DND-41 (cell line): ENCODE measurements at regions not wholly inside any gene's neighbourhood (a gene's known extent, or its start where the extent isn't known, plus 50 kb on each side); places are given as distances from the start of the nearest gene placed in this dataset.
"Not testable (repeated sequence)": the region's sequence is repeated elsewhere in the genome, so short reads cannot be mapped to it uniquely, and the experiment has no call there.

Source experiments
- ATAC-seq: fragments of 200-7000 bp; cut with Tn5 transposase; 3 replicates; pipeline ENCODE4 v1.9.1; 2021; ENCODE audit warnings: low read depth; ENCODE audit not compliant: insufficient read depth
- DNase-seq: peaks from one replicate; pipeline ENCODE4 v3.0.0-alpha.2; 2020
- H2AFZ ChIP-seq: 2 replicates; pipeline ENCODE4 v1.6.0; 2012; ENCODE audit warnings: low read depth, low read length
- H3K27ac ChIP-seq: 2 replicates; pipeline ENCODE4 v1.5.1; 2012; ENCODE audit warnings: low read length, inconsistent platforms
- H3K27me3 ChIP-seq: fragments of 200-600 bp; sonication (generic); 2 replicates; pipeline ENCODE4 v1.6.0; 2012; ENCODE audit warnings: low read length, mild to moderate bottlenecking, inconsistent platforms; ENCODE audit not compliant: insufficient read depth, poor library complexity
- H3K36me3 ChIP-seq: 2 replicates; pipeline ENCODE4 v1.5.1; 2012; ENCODE audit warnings: low read length, inconsistent platforms; ENCODE audit not compliant: insufficient read depth
- H3K4me1 ChIP-seq: 2 replicates; pipeline ENCODE4 v1.5.1; 2012; ENCODE audit warnings: mild to moderate bottlenecking, low read length; ENCODE audit not compliant: insufficient read depth
- H3K4me2 ChIP-seq: 2 replicates; pipeline ENCODE4 v1.6.0; 2012; ENCODE audit warnings: mild to moderate bottlenecking, moderate library complexity, low read length, inconsistent platforms; ENCODE audit not compliant: insufficient read depth
- H3K4me3 ChIP-seq, 2 experiments: fragments of 200-600 bp in 1 of 2; shearing (Covaris generic) in 1 of 2; 2 replicates each; pipeline ENCODE4 v1.5.1; 2012 to 2016; ENCODE audit warnings: inconsistent platforms in 2 of 2, low read length in 2 of 2, mild to moderate bottlenecking in 2 of 2, low read depth in 1 of 2, moderate library complexity in 1 of 2
- H3K79me2 ChIP-seq: 2 replicates; pipeline ENCODE4 v1.6.0; 2012; ENCODE audit warnings: low read length, inconsistent platforms; ENCODE audit not compliant: insufficient read depth
- H3K9ac ChIP-seq: 2 replicates; pipeline ENCODE4 v1.6.0; 2012; ENCODE audit warnings: low read depth, mild to moderate bottlenecking, inconsistent platforms, low read length, moderate library complexity
- H3K9me3 ChIP-seq: 2 replicates; pipeline ENCODE4 v1.5.1; 2012; ENCODE audit warnings: low read length, moderate library complexity, mild to moderate bottlenecking, inconsistent platforms; ENCODE audit not compliant: insufficient read depth, severe bottlenecking
- H4K20me1 ChIP-seq: 2 replicates; pipeline ENCODE4 v1.6.0; 2012; ENCODE audit warnings: low read length; ENCODE audit not compliant: insufficient read depth
- CTCF ChIP-seq: IDR thresholded peaks from 2 replicates; pipeline ENCODE4 v1.5.1; 2012; ENCODE audit warnings: borderline replicate concordance, low read length, moderate library complexity, mild to moderate bottlenecking; ENCODE audit not compliant: poor library complexity, severe bottlenecking; ENCODE audit errors: extremely low read depth
- EZH2 ChIP-seq: IDR thresholded peaks from 3 replicates; pipeline ENCODE4 v1.6.1; 2012; ENCODE audit warnings: borderline replicate concordance, low read depth, mild to moderate bottlenecking, moderate library complexity, low read length, inconsistent platforms; ENCODE audit not compliant: severe bottlenecking

- Histone ChIP-seq H2AFZ (no peak overlapping the region), H3K4me1 (no peaks in the 10 kb centered on the region), H4K20me1 (no peaks in the 10 kb centered on the region; the same call in 1 of the 2 replicates), H3K79me2 (no peaks in the 10 kb centered on the region), H3K27me3 (no peaks in the 10 kb centered on the region), H3K9ac (no peak overlapping the region), H3K27ac (no peak overlapping the region), H3K4me2 (no peak overlapping the region), H3K36me3 (no peaks in the 10 kb centered on the region), H3K9me3 (no peaks in the 10 kb centered on the region), H3K4me3 (no peak overlapping the region)
- ATAC-seq, result no peak
- no peak for TF ChIP-seq EZH2
- TF ChIP-seq CTCF, result no peak
- DNase-seq, result no peak
Observed at GRCh38 chr14:105912641-105913180, 386.3 kb downstream of the TMEM121 start.

DNA sequence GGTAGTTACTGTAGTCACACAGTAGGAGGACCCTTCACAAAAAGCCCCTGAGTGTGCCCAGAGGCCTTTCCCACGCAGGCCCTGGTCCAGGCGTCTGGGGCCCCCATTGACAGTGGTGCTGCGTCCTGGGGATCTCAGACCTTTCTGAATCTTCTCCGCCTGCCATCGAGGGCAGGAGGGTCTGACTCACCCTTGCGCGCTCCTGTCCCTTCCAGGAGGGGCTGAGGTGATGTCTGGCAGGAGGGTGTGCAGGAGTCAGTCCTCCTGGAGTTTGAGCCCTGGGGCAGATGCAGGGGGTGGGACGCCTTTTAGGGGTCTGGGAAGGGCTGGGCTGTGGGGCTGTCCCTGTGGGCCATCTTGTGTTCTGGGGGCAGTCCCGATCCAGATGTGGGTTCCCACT, 386.8 kb downstream of the TMEM121 start:
- TF ChIP-seq CTCF (no peak), EZH2 (no peak)
- Histone ChIP-seq H3K27ac (no peak overlapping the region), H3K27me3 (no peaks in the 10 kb centered on the region)

DNA sequence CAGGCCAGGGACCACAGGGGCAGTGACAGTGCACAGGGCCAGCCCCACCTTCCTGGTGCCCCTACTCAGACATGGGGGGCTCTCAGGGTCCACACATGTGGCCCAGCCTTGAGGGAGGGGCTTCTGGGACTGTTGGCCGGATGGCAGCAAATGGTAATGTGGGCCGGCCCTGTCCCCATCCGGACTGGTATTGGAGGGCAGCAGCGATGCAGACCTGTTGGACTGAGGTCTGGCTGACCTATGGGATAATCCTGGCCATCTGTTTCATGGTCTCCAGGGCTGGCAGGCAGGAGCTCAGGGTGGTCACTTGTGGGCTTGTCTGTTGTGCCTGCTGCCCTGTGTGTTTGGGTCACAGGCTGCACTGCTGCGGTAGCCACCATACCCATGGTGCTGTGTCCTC, 387.5 kb downstream of the TMEM121 start:
- no peaks in the 10 kb centered on the region for H3K9me3 ChIP-seq

More for the DNA sequence above, 386.8 kb downstream of the TMEM121 start:
- no peak overlapping the region for H2AFZ ChIP-seq
- H3K9me3 ChIP-seq, result no peaks in the 10 kb centered on the region
- ATAC-seq (no peak), DNase-seq (no peak)
- no peaks in the 10 kb centered on the region for H3K4me1 ChIP-seq
- H3K9ac ChIP-seq, result no peak overlapping the region
- no peak overlapping the region for H3K4me3 ChIP-seq
- no peaks in the 10 kb centered on the region for H3K36me3 ChIP-seq
- H3K79me2 ChIP-seq, result no peaks in the 10 kb centered on the region
- H3K4me2 ChIP-seq, result no peak overlapping the region
- no peaks in the 10 kb centered on the region; the same call in 1 of the 2 replicates for H4K20me1 ChIP-seq

DNA sequence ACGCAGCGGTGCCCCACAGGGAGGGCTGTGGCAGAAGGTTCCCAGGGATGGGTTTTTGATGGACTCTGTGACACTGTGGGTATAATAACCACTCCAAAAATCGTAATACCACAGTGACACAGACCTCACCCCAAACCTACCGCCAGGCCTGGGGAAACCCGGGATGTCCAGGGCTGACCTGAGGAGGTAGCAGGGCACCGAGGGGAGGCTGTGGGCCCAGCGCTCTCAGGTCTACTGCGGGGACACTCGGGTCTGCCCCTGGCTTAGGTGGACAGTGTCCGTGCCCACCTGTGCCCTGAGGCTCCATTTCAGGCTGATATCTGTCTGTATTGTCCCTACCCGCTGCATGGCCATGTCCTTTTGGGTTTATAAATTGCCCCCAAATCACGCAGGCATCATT, 387.9 kb downstream of the TMEM121 start:
- not testable (repeated sequence) for H4K20me1 ChIP-seq, H3K4me2 ChIP-seq, H3K9me3 ChIP-seq, H3K4me1 ChIP-seq, H3K27me3 ChIP-seq, DNase-seq, H3K27ac ChIP-seq, H3K36me3 ChIP-seq, H2AFZ ChIP-seq, H3K9ac ChIP-seq, ATAC-seq, H3K4me3 ChIP-seq, H3K79me2 ChIP-seq

More for the DNA sequence above, 387.5 kb downstream of the TMEM121 start:
- Histone ChIP-seq H4K20me1 (no peaks in the 10 kb centered on the region; the same call in 1 of the 2 replicates), H3K4me3 (no peak overlapping the region), H3K36me3 (no peaks in the 10 kb centered on the region), H3K27ac (no peak overlapping the region), H3K4me2 (no peak overlapping the region), H3K9ac (no peak overlapping the region), H3K79me2 (no peaks in the 10 kb centered on the region), H3K4me1 (no peaks in the 10 kb centered on the region), H2AFZ (no peak overlapping the region), H3K27me3 (no peaks in the 10 kb centered on the region)
- DNase-seq (no peak), ATAC-seq (no peak)
- no peak for TF ChIP-seq EZH2
- no peak for TF ChIP-seq CTCF
